ENCODE measurements at regions not wholly inside any gene's neighbourhood (a gene's known extent, or its start where the extent isn't known, plus 50 kb on each side); places are given as distances from the start of the nearest gene placed in this dataset.
"Not testable (repeated sequence)": the region's sequence is repeated elsewhere in the genome, so short reads cannot be mapped to it uniquely, and the experiment has no call there.

- no peak for DNase-seq (ENCODE audit: low spot score)
Measured at GRCh38 chr17:70370816-70371215, 201.5 kb downstream of the KCNJ2 start.

- no peak for DNase-seq (ENCODE audit: low spot score)
Measured at GRCh38 chr17:70373369-70373768, 204.0 kb downstream of the KCNJ2 start.

GRCh38 chr17:70374496-70374895 lies 205.2 kb downstream of the KCNJ2 start:
- no peak for DNase-seq (ENCODE audit: low spot score)

- no peak for DNase-seq (ENCODE audit: low spot score)
Measured at GRCh38 chr17:70375406-70375805, 206.1 kb downstream of the KCNJ2 start.

- no peak for DNase-seq (ENCODE audit: low spot score)
Measured at GRCh38 chr17:70375813-70376770, 206.8 kb downstream of the KCNJ2 start.

GRCh38 chr17:70377654-70378053 lies 208.3 kb downstream of the KCNJ2 start:
- no peak for DNase-seq (ENCODE audit: low spot score)

GRCh38 chr17:70378076-70378475 lies 208.7 kb downstream of the KCNJ2 start:
- DNase-seq (ENCODE audit: low spot score) = no peak

- no peak for DNase-seq (ENCODE audit: low spot score)
Measured at GRCh38 chr17:70379945-70380344, 210.6 kb downstream of the KCNJ2 start.

GRCh38 chr17:70381916-70382315 lies 212.6 kb downstream of the KCNJ2 start:
- DNase-seq (ENCODE audit: low spot score) = not testable (repeated sequence)

- no peak for DNase-seq (ENCODE audit: low spot score)
Measured at GRCh38 chr17:70388326-70388725, 219.0 kb downstream of the KCNJ2 start.

- not testable (repeated sequence) for DNase-seq (ENCODE audit: low spot score)
Measured at GRCh38 chr17:70389232-70389757, 220.0 kb downstream of the KCNJ2 start.

GRCh38 chr17:70390049-70390448 lies 220.7 kb downstream of the KCNJ2 start:
- DNase-seq (ENCODE audit: low spot score) = no peak

- no peak for DNase-seq (ENCODE audit: low spot score)
Measured at GRCh38 chr17:70394473-70395232, 225.3 kb downstream of the KCNJ2 start.

GRCh38 chr17:70405492-70406220 lies 236.3 kb downstream of the KCNJ2 start:
- DNase-seq (ENCODE audit: low spot score) = peak; percentile 85

GRCh38 chr17:70407506-70407905 lies 238.2 kb downstream of the KCNJ2 start:
- no peak for DNase-seq (ENCODE audit: low spot score)

- DNase-seq (ENCODE audit: low spot score) = no peak
Measured at GRCh38 chr17:70408768-70409167, 239.4 kb downstream of the KCNJ2 start.

GRCh38 chr17:70414300-70414699 lies 245.0 kb downstream of the KCNJ2 start:
- DNase-seq (ENCODE audit: low spot score) = no peak

GRCh38 chr17:70420861-70421445 lies 251.6 kb downstream of the KCNJ2 start:
- no peak for DNase-seq (ENCODE audit: low spot score)

- no peak for DNase-seq (ENCODE audit: low spot score)
Measured at GRCh38 chr17:70422862-70423261, 253.5 kb downstream of the KCNJ2 start.

GRCh38 chr17:70423562-70423961 lies 254.2 kb downstream of the KCNJ2 start:
- no peak for DNase-seq (ENCODE audit: low spot score)

GRCh38 chr17:70426752-70427151 lies 257.4 kb downstream of the KCNJ2 start:
- DNase-seq (ENCODE audit: low spot score) = no peak

All from AG08395 (cell line).